Liver (tissue), 8 donors: ENCODE measurements at regions not wholly inside any gene's neighbourhood (a gene's known extent, or its start where the extent isn't known, plus 50 kb on each side); places are given as distances from the start of the nearest gene placed in this dataset.

Experiments used
- DNase-seq: peaks from one replicate; pipeline ENCODE4 v3.0.0-alpha.2; 2017; ENCODE audit warnings: low spot score
- H3K27ac ChIP-seq, 2 donors: one replicate each; pipeline ENCODE4 v1.7.0; 2013; ENCODE audit warnings: inconsistent platforms in 2 of 2, low read length in 2 of 2, control low read depth in 1 of 2, low read depth in 1 of 2, mild to moderate bottlenecking in 1 of 2
- H3K27me3 ChIP-seq, 4 donors: one replicate each; pipeline versions ENCODE4 v1.6.1 to v1.7.0; 2013; ENCODE audit warnings: low read length in 3 of 4, inconsistent platforms in 1 of 4, mild to moderate bottlenecking in 1 of 4, moderate library complexity in 1 of 4; ENCODE audit not compliant: control insufficient read depth in 4 of 4, insufficient read depth in 4 of 4
- H3K36me3 ChIP-seq, 4 donors: one replicate each; pipeline versions ENCODE4 v1.6.1 to v1.7.0; 2013; ENCODE audit warnings: low read length in 3 of 4, mild to moderate bottlenecking in 3 of 4, low read depth in 1 of 4, moderate library complexity in 1 of 4; ENCODE audit not compliant: control insufficient read depth in 4 of 4, insufficient read depth in 3 of 4
- H3K4me1 ChIP-seq, 4 donors: one replicate each; pipeline versions ENCODE4 v1.6.1 to v1.7.0; 2013; ENCODE audit warnings: low read length in 3 of 4, mild to moderate bottlenecking in 3 of 4, moderate library complexity in 1 of 4; ENCODE audit not compliant: control insufficient read depth in 4 of 4, insufficient read depth in 4 of 4
- H3K4me3 ChIP-seq, 3 donors: one replicate each; pipeline versions ENCODE4 v1.6.1 to v1.7.0; 2013; ENCODE audit warnings: low read length in 3 of 3, control low read depth in 1 of 3, low read depth in 1 of 3, mild to moderate bottlenecking in 1 of 3
- H3K9ac ChIP-seq, 2 donors: one replicate each; pipeline ENCODE4 v1.7.0; 2013; ENCODE audit warnings: low read length in 2 of 2, mild to moderate bottlenecking in 2 of 2, moderate library complexity in 2 of 2, control low read depth in 1 of 2, low read depth in 1 of 2
- H3K9me3 ChIP-seq, 4 donors: one replicate each; pipeline versions ENCODE4 v1.6.1 to v1.7.0; 2013; ENCODE audit warnings: low read length in 3 of 4; ENCODE audit not compliant: control insufficient read depth in 4 of 4
- ATF3 ChIP-seq: IDR thresholded peaks from 2 replicates; pipeline ENCODE4 v1.6.1; 2016; ENCODE audit warnings: antibody characterized with exemption
- EGR1 ChIP-seq, 2 donors: IDR thresholded peaks; 2 replicates each; pipeline ENCODE4 v1.6.1; 2016 to 2018; ENCODE audit warnings: antibody characterized with exemption in 2 of 2, low read depth in 2 of 2
- FOXA1 ChIP-seq: IDR thresholded peaks from 2 replicates; pipeline ENCODE4 v1.6.1; 2016; ENCODE audit warnings: antibody characterized with exemption
- FOXA2 ChIP-seq: IDR thresholded peaks from 2 replicates; pipeline ENCODE4 v1.6.1; 2016; ENCODE audit warnings: antibody characterized with exemption
- GABPA ChIP-seq, 2 donors: IDR thresholded peaks in 1 of 2; conservative IDR thresholded peaks in 1 of 2; 2 replicates each; pipeline ENCODE4 v1.6.1; 2016; ENCODE audit warnings: antibody characterized with exemption in 2 of 2, mild to moderate bottlenecking in 1 of 2, moderate library complexity in 1 of 2
- HNF4A ChIP-seq, 2 donors: conservative IDR thresholded peaks; 2 replicates each; pipeline ENCODE4 v1.6.1; 2016; ENCODE audit warnings: antibody characterized with exemption in 2 of 2, mild to moderate bottlenecking in 2 of 2
- HNF4G ChIP-seq: IDR thresholded peaks from 2 replicates; pipeline ENCODE4 v1.6.1; 2016; ENCODE audit warnings: antibody characterized with exemption
- JUND ChIP-seq, 2 donors: IDR thresholded peaks; 2 replicates each; pipeline ENCODE4 v1.6.1; 2016; ENCODE audit warnings: antibody characterized with exemption in 2 of 2
- NR2F2 ChIP-seq: IDR thresholded peaks from 2 replicates; pipeline ENCODE4 v1.6.1; 2016; ENCODE audit warnings: antibody characterized with exemption
- RAD21 ChIP-seq, 2 donors: IDR thresholded peaks; 2 replicates each; pipeline ENCODE4 v1.6.1; 2016; ENCODE audit warnings: antibody characterized with exemption in 2 of 2, mild to moderate bottlenecking in 2 of 2
- RXRA ChIP-seq, 2 donors: IDR thresholded peaks; 2 replicates each; pipeline ENCODE4 v1.6.1; 2017 to 2018; ENCODE audit warnings: antibody characterized with exemption in 2 of 2, mild to moderate bottlenecking in 1 of 2
- SP1 ChIP-seq: IDR thresholded peaks from 2 replicates; pipeline ENCODE4 v1.6.1; 2018; ENCODE audit warnings: antibody characterized with exemption, mild to moderate bottlenecking
- TAF1 ChIP-seq: conservative IDR thresholded peaks from 2 replicates; pipeline ENCODE4 v1.6.1; 2016; ENCODE audit warnings: antibody characterized with exemption, mild to moderate bottlenecking
- YY1 ChIP-seq: IDR thresholded peaks from 2 replicates; pipeline ENCODE4 v1.6.1; 2016; ENCODE audit warnings: antibody characterized with exemption, mild to moderate bottlenecking
- ZBTB33 ChIP-seq: IDR thresholded peaks from 2 replicates; pipeline ENCODE4 v1.6.1; 2016; ENCODE audit warnings: antibody characterized with exemption
- WGBS: extraction: QIAGEN DNeasy Blood & Tissue Kit; methylation state at CpG from one replicate; pipeline ENCODE4 v1.1.7; 2013; 5-methylcytosine and 5-hydroxymethylcytosine counted together
- TF ChIP-seq, protein P1 (sequence below): fragments of 150-350 bp; IDR thresholded peaks from 2 replicates; pipeline ENCODE4 v1.5.1; 2017; ENCODE audit warnings: improper control_type of control experiment, low read depth, low read length; ENCODE audit not compliant: missing input control
- TF ChIP-seq, protein P2 (sequence below): IDR thresholded peaks from 2 replicates; pipeline ENCODE4 v1.6.1; 2016; ENCODE audit warnings: antibody characterized with exemption
- TF ChIP-seq, protein P3 (sequence below): IDR thresholded peaks from 2 replicates; pipeline ENCODE4 v1.6.1; 2016; ENCODE audit warnings: antibody characterized with exemption, mild to moderate bottlenecking
- donor health status: healthy.
- donor health status: healthy.
- donor health status: healthy.
- donor health status: healthy.
- donor health status: healthy.

GRCh38 chr6:127053875-127054235 is 64.6 kb upstream of the RSPO3 start (continued):
- TF ChIP-seq ZBTB33, result no peak

DNA sequence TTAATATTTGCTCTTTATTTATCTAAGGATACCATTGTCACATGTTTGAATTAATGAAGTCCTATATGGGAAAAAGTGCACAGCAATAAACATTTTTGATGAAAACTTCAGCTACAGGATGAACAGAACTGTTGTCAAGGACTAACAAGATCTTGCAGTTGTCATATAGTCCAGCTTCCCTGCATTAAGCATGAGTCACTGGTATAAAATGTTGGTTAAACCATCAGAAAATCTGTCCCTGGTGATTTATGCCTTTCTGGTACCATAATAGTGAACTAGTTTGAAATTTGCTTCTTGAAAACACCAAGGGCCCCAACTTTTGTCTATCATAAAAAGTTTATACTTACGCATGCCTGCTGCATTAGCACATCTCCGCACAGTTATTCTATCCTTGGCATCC is 60.4 kb upstream of the RSPO3 start:
- TF ChIP-seq ATF3, result no peak
- TF ChIP-seq RXRA (IDR thresholded peaks at IDR 0.05), result no peak
- TF ChIP-seq HNF4A (conservative IDR thresholded peaks at IDR 0.05), result no peak
- no peak for TF ChIP-seq JUND (IDR thresholded peaks at IDR 0.05)
- TF ChIP-seq YY1, result no peak
- no peak for TF ChIP-seq GABPA (IDR thresholded peaks at IDR 0.05 in 1 of 2, conservative IDR thresholded peaks at IDR 0.05 in 1 of 2)
- no peak for TF ChIP-seq ZBTB33
- TF ChIP-seq HNF4G, result no peak
- no peak for TF ChIP-seq EGR1 (IDR thresholded peaks at IDR 0.05; ENCODE audit: low read depth in 2 of 2)
- TF ChIP-seq, protein P1, sequence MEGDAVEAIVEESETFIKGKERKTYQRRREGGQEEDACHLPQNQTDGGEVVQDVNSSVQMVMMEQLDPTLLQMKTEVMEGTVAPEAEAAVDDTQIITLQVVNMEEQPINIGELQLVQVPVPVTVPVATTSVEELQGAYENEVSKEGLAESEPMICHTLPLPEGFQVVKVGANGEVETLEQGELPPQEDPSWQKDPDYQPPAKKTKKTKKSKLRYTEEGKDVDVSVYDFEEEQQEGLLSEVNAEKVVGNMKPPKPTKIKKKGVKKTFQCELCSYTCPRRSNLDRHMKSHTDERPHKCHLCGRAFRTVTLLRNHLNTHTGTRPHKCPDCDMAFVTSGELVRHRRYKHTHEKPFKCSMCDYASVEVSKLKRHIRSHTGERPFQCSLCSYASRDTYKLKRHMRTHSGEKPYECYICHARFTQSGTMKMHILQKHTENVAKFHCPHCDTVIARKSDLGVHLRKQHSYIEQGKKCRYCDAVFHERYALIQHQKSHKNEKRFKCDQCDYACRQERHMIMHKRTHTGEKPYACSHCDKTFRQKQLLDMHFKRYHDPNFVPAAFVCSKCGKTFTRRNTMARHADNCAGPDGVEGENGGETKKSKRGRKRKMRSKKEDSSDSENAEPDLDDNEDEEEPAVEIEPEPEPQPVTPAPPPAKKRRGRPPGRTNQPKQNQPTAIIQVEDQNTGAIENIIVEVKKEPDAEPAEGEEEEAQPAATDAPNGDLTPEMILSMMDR, result no peak
- TF ChIP-seq SP1, result no peak
- TF ChIP-seq RAD21 (IDR thresholded peaks at IDR 0.05), result no peak
- TF ChIP-seq, protein P2, sequence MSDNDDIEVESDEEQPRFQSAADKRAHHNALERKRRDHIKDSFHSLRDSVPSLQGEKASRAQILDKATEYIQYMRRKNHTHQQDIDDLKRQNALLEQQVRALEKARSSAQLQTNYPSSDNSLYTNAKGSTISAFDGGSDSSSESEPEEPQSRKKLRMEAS, result no peak
- no peak for TF ChIP-seq FOXA2
- TF ChIP-seq TAF1, result no peak
- no peak for TF ChIP-seq FOXA1
- TF ChIP-seq, protein P3, sequence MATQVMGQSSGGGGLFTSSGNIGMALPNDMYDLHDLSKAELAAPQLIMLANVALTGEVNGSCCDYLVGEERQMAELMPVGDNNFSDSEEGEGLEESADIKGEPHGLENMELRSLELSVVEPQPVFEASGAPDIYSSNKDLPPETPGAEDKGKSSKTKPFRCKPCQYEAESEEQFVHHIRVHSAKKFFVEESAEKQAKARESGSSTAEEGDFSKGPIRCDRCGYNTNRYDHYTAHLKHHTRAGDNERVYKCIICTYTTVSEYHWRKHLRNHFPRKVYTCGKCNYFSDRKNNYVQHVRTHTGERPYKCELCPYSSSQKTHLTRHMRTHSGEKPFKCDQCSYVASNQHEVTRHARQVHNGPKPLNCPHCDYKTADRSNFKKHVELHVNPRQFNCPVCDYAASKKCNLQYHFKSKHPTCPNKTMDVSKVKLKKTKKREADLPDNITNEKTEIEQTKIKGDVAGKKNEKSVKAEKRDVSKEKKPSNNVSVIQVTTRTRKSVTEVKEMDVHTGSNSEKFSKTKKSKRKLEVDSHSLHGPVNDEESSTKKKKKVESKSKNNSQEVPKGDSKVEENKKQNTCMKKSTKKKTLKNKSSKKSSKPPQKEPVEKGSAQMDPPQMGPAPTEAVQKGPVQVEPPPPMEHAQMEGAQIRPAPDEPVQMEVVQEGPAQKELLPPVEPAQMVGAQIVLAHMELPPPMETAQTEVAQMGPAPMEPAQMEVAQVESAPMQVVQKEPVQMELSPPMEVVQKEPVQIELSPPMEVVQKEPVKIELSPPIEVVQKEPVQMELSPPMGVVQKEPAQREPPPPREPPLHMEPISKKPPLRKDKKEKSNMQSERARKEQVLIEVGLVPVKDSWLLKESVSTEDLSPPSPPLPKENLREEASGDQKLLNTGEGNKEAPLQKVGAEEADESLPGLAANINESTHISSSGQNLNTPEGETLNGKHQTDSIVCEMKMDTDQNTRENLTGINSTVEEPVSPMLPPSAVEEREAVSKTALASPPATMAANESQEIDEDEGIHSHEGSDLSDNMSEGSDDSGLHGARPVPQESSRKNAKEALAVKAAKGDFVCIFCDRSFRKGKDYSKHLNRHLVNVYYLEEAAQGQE, result no peak
- no peak for TF ChIP-seq NR2F2
- H3K36me3 ChIP-seq, result no peaks in the 10 kb centered on the region
- no peak overlapping the region for H3K27ac ChIP-seq
- peaks cover 0 to 3% (median 1%) of the 10 kb centered on the region in 4 donors for H3K9me3 ChIP-seq
- H3K4me3 ChIP-seq, result no peak overlapping the region
- WGBS, result 96% methylated on average over 2 of the region's 2 CpGs
- H3K27me3 ChIP-seq, result peaks cover 0 to 2% (median 0%) of the 10 kb centered on the region in 4 donors
- no peak for DNase-seq
- no peak overlapping the region for H3K9ac ChIP-seq
- H3K4me1 ChIP-seq, result no peaks in the 10 kb centered on the region
